Activated naive CD4-positive, alpha-beta T cell treated with anti-CD3 and anti-CD28 coated beads, Interleukin-2, amount 50 U/mL, for 72 hours (primary cell): ENCODE measurements at regions not wholly inside any gene's neighbourhood (a gene's known extent, or its start where the extent isn't known, plus 50 kb on each side); places are given as distances from the start of the nearest gene placed in this dataset.
"Not testable (repeated sequence)": the region's sequence is repeated elsewhere in the genome, so short reads cannot be mapped to it uniquely, and the experiment has no call there.

Experiments used
- ATAC-seq, 2 donors: fragments of 150-1000 bp; cut with Tn5 transposase; 2 replicates each; pipeline ENCODE4 v1.10.0; 2021; ENCODE audit warnings: mild to moderate bottlenecking in 2 of 2, moderate library complexity in 2 of 2
- DNase-seq, 2 donors: peaks; one replicate each; pipeline ENCODE4 v3.0.0; 2021 to 2022; ENCODE audit warnings: low spot score in 2 of 2
- H3K27ac Mint-ChIP-seq, 2 donors: one replicate each; pipeline ENCODE4 v1.8.0; 2022; ENCODE audit warnings: mild to moderate bottlenecking in 2 of 2, mixed read lengths in 2 of 2
- H3K36me3 Mint-ChIP-seq, 2 donors: one replicate each; pipeline ENCODE4 v1.8.0; 2022; ENCODE audit warnings: mixed read lengths in 2 of 2
- H3K9me3 Mint-ChIP-seq, 2 donors: one replicate each; pipeline ENCODE4 v1.8.0; 2022; ENCODE audit warnings: mixed read lengths in 2 of 2

GRCh38 chr3:99586701-99587100 is 51.7 kb upstream of the COL8A1 start:
- Mint-ChIP-seq H3K36me3 (peaks cover 0 to 4% of the 10 kb centered on the region in 2 donors), H3K9me3 (peaks cover 0 to 2% of the 10 kb centered on the region in 2 donors), H3K27ac (no peak overlapping the region)
- DNase-seq (no peak), ATAC-seq (no peak)

- DNase-seq (no peak), ATAC-seq (no peak)
- no peaks in the 10 kb centered on the region for H3K36me3 Mint-ChIP-seq
- H3K27ac Mint-ChIP-seq, result no peak overlapping the region
- H3K9me3 Mint-ChIP-seq, result peaks cover 0 to 3% of the 10 kb centered on the region in 2 donors
Observed at GRCh38 chr3:99579965-99580364, 58.4 kb upstream of the COL8A1 start.

GRCh38 chr3:99579246-99579645 is 59.1 kb upstream of the COL8A1 start:
- ATAC-seq, result no peak
- H3K27ac Mint-ChIP-seq, result no peak overlapping the region
- H3K9me3 Mint-ChIP-seq, result peaks cover 0 to 4% of the 10 kb centered on the region in 2 donors
- DNase-seq, result no peak
- no peaks in the 10 kb centered on the region for H3K36me3 Mint-ChIP-seq

GRCh38 chr3:99578339-99578970 is 59.9 kb upstream of the COL8A1 start:
- DNase-seq (no peak), ATAC-seq (no peak)
- Mint-ChIP-seq H3K27ac (no peak overlapping the region), H3K9me3 (peaks cover 0 to 4% of the 10 kb centered on the region in 2 donors), H3K36me3 (no peaks in the 10 kb centered on the region)

- ATAC-seq (no peak), DNase-seq (no peak)
- peaks cover 0 to 4% of the 10 kb centered on the region in 2 donors for H3K9me3 Mint-ChIP-seq
- H3K27ac Mint-ChIP-seq, result no peak overlapping the region
- no peaks in the 10 kb centered on the region for H3K36me3 Mint-ChIP-seq
Observed at GRCh38 chr3:99576904-99577559, 61.4 kb upstream of the COL8A1 start.

GRCh38 chr3:99575683-99576082 is 62.7 kb upstream of the COL8A1 start:
- no peak overlapping the region for H3K27ac Mint-ChIP-seq
- H3K9me3 Mint-ChIP-seq, result peaks cover 0 to 4% of the 10 kb centered on the region in 2 donors
- no peaks in the 10 kb centered on the region for H3K36me3 Mint-ChIP-seq
- DNase-seq (no peak), ATAC-seq (no peak)

- Mint-ChIP-seq H3K36me3 (no peaks in the 10 kb centered on the region), H3K9me3 (peaks cover 2 to 4% of the 10 kb centered on the region in 2 donors), H3K27ac (no peak overlapping the region)
- no peak for DNase-seq
- ATAC-seq, result no peak
Observed at GRCh38 chr3:99570061-99570460, 68.3 kb upstream of the COL8A1 start.

- no peak for ATAC-seq
- peaks cover 0 to 4% of the 10 kb centered on the region in 2 donors for H3K9me3 Mint-ChIP-seq
- H3K27ac Mint-ChIP-seq, result no peak overlapping the region
- H3K36me3 Mint-ChIP-seq, result no peaks in the 10 kb centered on the region
- DNase-seq, result no peak
Observed at GRCh38 chr3:99568663-99569335, 69.6 kb upstream of the COL8A1 start.

GRCh38 chr3:99565331-99565730 is 73.1 kb upstream of the COL8A1 start:
- peaks cover 11 to 12% of the 10 kb centered on the region in 2 donors for H3K9me3 Mint-ChIP-seq
- no peak for DNase-seq
- no peaks in the 10 kb centered on the region for H3K36me3 Mint-ChIP-seq
- ATAC-seq, result no peak
- no peak overlapping the region for H3K27ac Mint-ChIP-seq

GRCh38 chr3:99562990-99563607 is 75.3 kb upstream of the COL8A1 start:
- Mint-ChIP-seq H3K9me3 (peaks cover 12 to 13% of the 10 kb centered on the region in 2 donors), H3K27ac (no peak overlapping the region), H3K36me3 (no peaks in the 10 kb centered on the region)
- DNase-seq (no peak), ATAC-seq (no peak)

GRCh38 chr3:99562138-99562537 is 76.3 kb upstream of the COL8A1 start:
- Mint-ChIP-seq H3K27ac (no peak overlapping the region), H3K9me3 (peaks cover 8 to 16% of the 10 kb centered on the region in 2 donors), H3K36me3 (no peaks in the 10 kb centered on the region)
- ATAC-seq (no peak), DNase-seq (no peak)

GRCh38 chr3:99561056-99561455 is 77.3 kb upstream of the COL8A1 start:
- H3K9me3 Mint-ChIP-seq, result peaks cover 8 to 16% of the 10 kb centered on the region in 2 donors
- H3K27ac Mint-ChIP-seq, result no peak overlapping the region
- no peaks in the 10 kb centered on the region for H3K36me3 Mint-ChIP-seq
- DNase-seq (no peak), ATAC-seq (no peak)

GRCh38 chr3:99559196-99559595 is 79.2 kb upstream of the COL8A1 start:
- no peak for ATAC-seq
- DNase-seq, result no peak
- Mint-ChIP-seq H3K9me3 (peaks cover 16 to 26% of the 10 kb centered on the region in 2 donors), H3K36me3 (peaks cover 0 to 3% of the 10 kb centered on the region in 2 donors), H3K27ac (no peak overlapping the region)

GRCh38 chr3:99555885-99556284 is 82.5 kb upstream of the COL8A1 start:
- ATAC-seq, DNase-seq, H3K27ac Mint-ChIP-seq: not testable (repeated sequence)
- Mint-ChIP-seq H3K9me3 (peaks cover 10 to 22% of the 10 kb centered on the region in 2 donors), H3K36me3 (peaks cover 0 to 11% of the 10 kb centered on the region in 2 donors)

- ATAC-seq, result no peak
- DNase-seq, result no peak
- H3K36me3 Mint-ChIP-seq, result peaks cover 0 to 11% of the 10 kb centered on the region in 2 donors
- H3K27ac Mint-ChIP-seq, result no peak overlapping the region
- peaks cover 10 to 15% of the 10 kb centered on the region in 2 donors for H3K9me3 Mint-ChIP-seq
Observed at GRCh38 chr3:99551520-99551919, 86.9 kb upstream of the COL8A1 start.

- Mint-ChIP-seq H3K27ac (no peak overlapping the region), H3K36me3 (peaks cover 0 to 11% of the 10 kb centered on the region in 2 donors), H3K9me3 (peaks cover 9 to 12% of the 10 kb centered on the region in 2 donors)
- no peak for DNase-seq
- no peak for ATAC-seq
Observed at GRCh38 chr3:99549957-99550603, 88.3 kb upstream of the COL8A1 start.

- ATAC-seq (no peak), DNase-seq (no peak)
- Mint-ChIP-seq H3K36me3 (peaks cover 0 to 8% of the 10 kb centered on the region in 2 donors), H3K9me3 (peaks cover 2 to 6% of the 10 kb centered on the region in 2 donors), H3K27ac (no peak overlapping the region)
Observed at GRCh38 chr3:99549220-99549619, 89.2 kb upstream of the COL8A1 start.
